CD4-positive, alpha-beta T cell treated with Interleukin-17A for 4 hours (primary cell): ENCODE measurements at regions not wholly inside any gene's neighbourhood (a gene's known extent, or its start where the extent isn't known, plus 50 kb on each side); places are given as distances from the start of the nearest gene placed in this dataset.

Experiments
- DNase-seq: peaks from one replicate; pipeline ENCODE4 v3.0.0-alpha.2; 2020; ENCODE audit warnings: mixed read lengths

- no peak for DNase-seq
Observed at GRCh38 chr4:71162386-71162785, 168.9 kb downstream of the DCK start.

- DNase-seq = no peak
Observed at GRCh38 chr4:71163317-71163716, 169.9 kb downstream of the DCK start.

GRCh38 chr4:71167083-71167482 is 171.7 kb upstream of the SLC4A4 start:
- DNase-seq = no peak

- no peak for DNase-seq
Observed at GRCh38 chr4:71171592-71171991, 167.2 kb upstream of the SLC4A4 start.

GRCh38 chr4:71181332-71181731 is 157.5 kb upstream of the SLC4A4 start:
- no peak for DNase-seq

- DNase-seq = peak; percentile 41
Observed at GRCh38 chr4:71184195-71184781, 154.5 kb upstream of the SLC4A4 start.

- DNase-seq = no peak
Observed at GRCh38 chr4:71185037-71185436, 153.8 kb upstream of the SLC4A4 start.

GRCh38 chr4:71186257-71186565 is 152.6 kb upstream of the SLC4A4 start:
- no peak for DNase-seq

- DNase-seq = peak; percentile 19
Observed at GRCh38 chr4:71186566-71187403, 152.0 kb upstream of the SLC4A4 start.

- peak; percentile 18 for DNase-seq
Observed at GRCh38 chr4:71187404-71188155, 151.2 kb upstream of the SLC4A4 start.

- no peak for DNase-seq
Observed at GRCh38 chr4:71188156-71188640, 150.6 kb upstream of the SLC4A4 start.

- DNase-seq = no peak
Observed at GRCh38 chr4:71188951-71189350, 149.9 kb upstream of the SLC4A4 start.

- DNase-seq = no peak
Observed at GRCh38 chr4:71189471-71189870, 149.3 kb upstream of the SLC4A4 start.

GRCh38 chr4:71194454-71194853 is 144.4 kb upstream of the SLC4A4 start:
- DNase-seq = no peak

- DNase-seq = no peak
Observed at GRCh38 chr4:71195924-71196323, 142.9 kb upstream of the SLC4A4 start.

- DNase-seq = no peak
Observed at GRCh38 chr4:71198958-71199357, 139.9 kb upstream of the SLC4A4 start.

GRCh38 chr4:71201057-71201456 is 137.8 kb upstream of the SLC4A4 start:
- DNase-seq = no peak

GRCh38 chr4:71201817-71202576 is 136.8 kb upstream of the SLC4A4 start:
- DNase-seq = no peak

- DNase-seq = no peak
Observed at GRCh38 chr4:71202705-71203104, 136.1 kb upstream of the SLC4A4 start.

- no peak for DNase-seq
Observed at GRCh38 chr4:71204056-71204455, 134.8 kb upstream of the SLC4A4 start.

GRCh38 chr4:71206763-71207162 is 132.1 kb upstream of the SLC4A4 start:
- no peak for DNase-seq

- DNase-seq = no peak
Observed at GRCh38 chr4:71209161-71209560, 129.7 kb upstream of the SLC4A4 start.

- no peak for DNase-seq
Observed at GRCh38 chr4:71210823-71211222, 128.0 kb upstream of the SLC4A4 start.
